Ishikawa (cell line): ENCODE measurements at regions not wholly inside any gene's neighbourhood (a gene's known extent, or its start where the extent isn't known, plus 50 kb on each side); places are given as distances from the start of the nearest gene placed in this dataset.

Experiments used
- CEBPB ChIP-seq: IDR thresholded peaks from 2 replicates; pipeline ENCODE4 v1.6.1; 2012
- CREB1 ChIP-seq: IDR thresholded peaks from 2 replicates; pipeline ENCODE4 v1.6.1; 2012; ENCODE audit warnings: low read depth
- EGR1 ChIP-seq: IDR thresholded peaks from 2 replicates; pipeline ENCODE4 v1.6.1; 2012
- EP300 ChIP-seq: IDR thresholded peaks from 2 replicates; pipeline ENCODE4 v1.6.1; 2012; ENCODE audit warnings: borderline replicate concordance
- FOXM1 ChIP-seq: IDR thresholded peaks from 2 replicates; pipeline ENCODE4 v1.6.1; 2012; ENCODE audit warnings: low read depth, borderline replicate concordance
- MAX ChIP-seq: IDR thresholded peaks from 2 replicates; pipeline ENCODE4 v1.6.1; 2012
- NFIC ChIP-seq: IDR thresholded peaks from 2 replicates; pipeline ENCODE4 v1.6.1; 2012
- RAD21 ChIP-seq: IDR thresholded peaks from 2 replicates; pipeline ENCODE4 v1.6.1; 2012; ENCODE audit warnings: low read depth
- REST ChIP-seq: IDR thresholded peaks from 2 replicates; pipeline ENCODE4 v1.6.1; 2012; ENCODE audit warnings: low read depth, mild to moderate bottlenecking
- TAF1 ChIP-seq: IDR thresholded peaks from 2 replicates; pipeline ENCODE4 v1.6.1; 2012; ENCODE audit warnings: low read depth, mild to moderate bottlenecking
- TCF12 ChIP-seq: IDR thresholded peaks from 2 replicates; pipeline ENCODE4 v1.6.1; 2012; ENCODE audit warnings: low read depth
- TEAD4 ChIP-seq: IDR thresholded peaks from 2 replicates; pipeline ENCODE4 v1.6.1; 2012
- USF1 ChIP-seq: IDR thresholded peaks from 2 replicates; pipeline ENCODE4 v1.6.1; 2012
- YY1 ChIP-seq: IDR thresholded peaks from 2 replicates; pipeline ENCODE4 v1.6.1; 2012; ENCODE audit warnings: low read depth
- ZBTB7A ChIP-seq: IDR thresholded peaks from 2 replicates; pipeline ENCODE4 v1.6.1; 2012; ENCODE audit warnings: low read depth

- no peak for TF ChIP-seq EGR1
- no peak for TF ChIP-seq CREB1
- no peak for TF ChIP-seq TCF12
- TF ChIP-seq FOXM1, result no peak
- TF ChIP-seq MAX, result no peak
- TF ChIP-seq TEAD4, result no peak
- no peak for TF ChIP-seq NFIC
- no peak for TF ChIP-seq TAF1
- TF ChIP-seq REST, result no peak
- TF ChIP-seq YY1, result no peak
Measured at GRCh38 chr5:174444479-174445188, 279.7 kb upstream of the MSX2 start.

GRCh38 chr5:174446446-174446845, 277.9 kb upstream of the MSX2 start:
- TF ChIP-seq MAX (no peak), YY1 (no peak), ZBTB7A (no peak), EGR1 (no peak), EP300 (no peak), TCF12 (no peak), TEAD4 (no peak), NFIC (no peak), FOXM1 (no peak), CEBPB (no peak), TAF1 (no peak), RAD21 (no peak), REST (no peak)

GRCh38 chr5:174446988-174447387, 277.4 kb upstream of the MSX2 start:
- no peak for TF ChIP-seq TAF1
- no peak for TF ChIP-seq TCF12
- TF ChIP-seq CREB1, result no peak

GRCh38 chr5:174448041-174448440, 276.3 kb upstream of the MSX2 start:
- TF ChIP-seq CREB1, result no peak
- TF ChIP-seq TAF1, result no peak
- no peak for TF ChIP-seq TEAD4
- TF ChIP-seq EP300, result no peak
- no peak for TF ChIP-seq NFIC
- no peak for TF ChIP-seq USF1
- no peak for TF ChIP-seq REST
- no peak for TF ChIP-seq MAX
- TF ChIP-seq TCF12, result no peak
- TF ChIP-seq ZBTB7A, result no peak
- TF ChIP-seq CEBPB, result no peak
- TF ChIP-seq YY1, result no peak
- no peak for TF ChIP-seq RAD21
- TF ChIP-seq FOXM1, result no peak
- no peak for TF ChIP-seq EGR1

GRCh38 chr5:174448662-174449061, 275.7 kb upstream of the MSX2 start:
- TF ChIP-seq MAX, result no peak
- TF ChIP-seq TCF12, result no peak
- TF ChIP-seq USF1, result no peak
- no peak for TF ChIP-seq EGR1
- no peak for TF ChIP-seq EP300
- no peak for TF ChIP-seq CREB1
- no peak for TF ChIP-seq REST
- TF ChIP-seq TAF1, result no peak
